Endothelial cell of umbilical vein (primary cell): ENCODE measurements at regions not wholly inside any gene's neighbourhood (a gene's known extent, or its start where the extent isn't known, plus 50 kb on each side); places are given as distances from the start of the nearest gene placed in this dataset.

Experiments used
- BruUV-seq: library from RNA; stranded (reverse); fragments of 400-500 nt; replicated peaks from 2 replicates; lab custom pipeline; 2021; lab: Mats Ljungman, UMichigan
- CTCF ChIA-PET: fragments of 300-600, 350-600 bp; sonication (Branson Sonifier 250); formaldehyde crosslinking; loops from one replicate; lab custom pipeline; 2021; ENCODE audit warnings: antibody characterized with exemption, inconsistent platforms; lab: Charles Lee
- POLR2A ChIA-PET: fragments of 300-600, 350-600 bp; sonication (Branson Sonifier 250); formaldehyde crosslinking; loops from one replicate; lab custom pipeline; 2021; ENCODE audit warnings: antibody characterized with exemption, inconsistent platforms; lab: Charles Lee
- DNase-seq: peaks from one replicate; pipeline ENCODE4 v3.0.0-alpha.2; 2011; ENCODE audit warnings: low read depth, low spot score
- FAIRE-seq: peaks from 2 replicates; lab custom pipeline; 2011; peaks lifted over from hg19 to GRCh38; lab: Jason Lieb, UNC
- H2AFZ ChIP-seq: 2 replicates; pipeline ENCODE4 v1.6.0; 2012; ENCODE audit warnings: low read depth, low read length, control low read depth, inconsistent platforms
- H3K27ac ChIP-seq: 2 replicates; pipeline ENCODE4 v1.5.1; 2011; ENCODE audit warnings: low read depth, mild to moderate bottlenecking, control low read depth, low read length, moderate library complexity; ENCODE audit not compliant: insufficient read depth
- H3K27me3 ChIP-seq, 2 experiments: 2 replicates each; pipeline versions ENCODE4 v1.6.0 to v1.6.1; 2011; ENCODE audit warnings: low read length in 2 of 2, mixed read lengths in 1 of 2; ENCODE audit not compliant: control insufficient read depth in 2 of 2, insufficient read depth in 2 of 2
- H3K36me3 ChIP-seq, 2 experiments: 2 replicates in 1 of 2; 3 replicates in 1 of 2; pipeline ENCODE4 v1.5.1; 2011; ENCODE audit warnings: low read length in 2 of 2, mild to moderate bottlenecking in 1 of 2, moderate library complexity in 1 of 2; ENCODE audit not compliant: control insufficient read depth in 2 of 2, insufficient read depth in 2 of 2; ENCODE audit errors: extremely low read depth in 1 of 2
- H3K4me1 ChIP-seq: 3 replicates; pipeline ENCODE4 v1.5.1; 2011; ENCODE audit warnings: mild to moderate bottlenecking, low read length; ENCODE audit not compliant: control insufficient read depth, insufficient read depth; ENCODE audit errors: extremely low read depth
- H3K4me2 ChIP-seq: 2 replicates; pipeline ENCODE4 v1.6.1; 2011; ENCODE audit warnings: low read length, control low read depth, mixed read lengths; ENCODE audit not compliant: insufficient read depth
- H3K4me3 ChIP-seq, 3 experiments: fragments of 200-600 bp in 1 of 3; sonication (generic), shearing (Covaris generic) in 1 of 3; replicated peaks in 1 of 3; 2 replicates each; pipeline ENCODE4 v1.5.1; 2011 to 2016; ENCODE audit warnings: control low read depth in 3 of 3, low read length in 3 of 3, mild to moderate bottlenecking in 2 of 3, inconsistent platforms in 1 of 3, low read depth in 1 of 3, moderate library complexity in 1 of 3; ENCODE audit not compliant: insufficient read depth in 1 of 3
- H3K79me2 ChIP-seq: 2 replicates; pipeline ENCODE4 v1.6.0; 2012; ENCODE audit warnings: low read length, inconsistent platforms; ENCODE audit not compliant: control insufficient read depth, insufficient read depth
- H3K9ac ChIP-seq: replicated peaks from 2 replicates; pipeline ENCODE3; 2011; ENCODE audit warnings: low read length, control low read depth; ENCODE audit not compliant: insufficient read depth; ENCODE audit errors: extremely low read depth
- H3K9me1 ChIP-seq: replicated peaks from 3 replicates; pipeline ENCODE4 v1.6.0; 2011; ENCODE audit warnings: mild to moderate bottlenecking, low read length; ENCODE audit not compliant: control insufficient read depth, insufficient read depth; ENCODE audit errors: extremely low read depth
- H3K9me3 ChIP-seq: replicated peaks from 2 replicates; pipeline ENCODE4 v1.5.1; 2012; ENCODE audit warnings: low read length, inconsistent platforms; ENCODE audit not compliant: control insufficient read depth, insufficient read depth
- H4K20me1 ChIP-seq: replicated peaks from 2 replicates; pipeline ENCODE3; 2011; ENCODE audit warnings: mild to moderate bottlenecking, low read length; ENCODE audit not compliant: control insufficient read depth, insufficient read depth; ENCODE audit errors: extremely low read depth
- EZH2 ChIP-seq: IDR thresholded peaks from 2 replicates; pipeline ENCODE4 v1.6.1; 2012; ENCODE audit warnings: borderline replicate concordance, low read depth, mild to moderate bottlenecking, moderate library complexity, low read length, inconsistent platforms; ENCODE audit not compliant: severe bottlenecking
- FOS ChIP-seq: IDR thresholded peaks from 2 replicates; pipeline ENCODE4 v1.6.1; 2011; ENCODE audit warnings: mild to moderate bottlenecking, low read length, moderate library complexity, borderline replicate concordance; ENCODE audit not compliant: insufficient read depth
- GATA2 ChIP-seq: IDR thresholded peaks from 2 replicates; pipeline ENCODE4 v1.7.0; 2011; ENCODE audit warnings: low read depth, mild to moderate bottlenecking, moderate library complexity, mixed read lengths, low read length; ENCODE audit not compliant: insufficient read length, insufficient read depth
- JUN ChIP-seq: IDR thresholded peaks from 2 replicates; pipeline ENCODE4 v1.6.1; 2011; ENCODE audit warnings: borderline replicate concordance, low read depth; ENCODE audit not compliant: insufficient read length, insufficient read depth
- MYC ChIP-seq: IDR thresholded peaks from one replicate; pipeline ENCODE4 v1.6.1; 2011; ENCODE audit warnings: mild to moderate bottlenecking, low read depth, low read length
- POLR2A ChIP-seq: IDR thresholded peaks from 2 replicates; pipeline ENCODE4 v1.6.1; 2012; ENCODE audit warnings: low read depth, mild to moderate bottlenecking, control low read depth, low read length
- POLR2AphosphoS5 ChIP-seq: IDR thresholded peaks from 2 replicates; pipeline ENCODE4 v1.6.1; 2012; ENCODE audit warnings: low read depth, mild to moderate bottlenecking, control low read depth, low read length, moderate library complexity; ENCODE audit not compliant: insufficient read depth
- dilution Hi-C: fragments of 300-500 bp; cut with MboI; formaldehyde crosslinking; loops from one replicate; pipeline ENCODE4 v1.15.0; 2019; ENCODE audit warnings: low sequenced_read_pairs; ENCODE audit not compliant: extremely low pct_ligation_motif_present
- intact Hi-C: fragments of 100-400 bp; cut with micrococcal nuclease; formaldehyde crosslinking; loops from one replicate; pipeline ENCODE4 v1.10.0; 2022
- TF ChIP-seq, protein P1 (sequence below), 2 donors: IDR thresholded peaks; 1 replicate in 1 of 2; 2 replicates in 1 of 2; pipeline ENCODE4 v1.5.1; 2011; ENCODE audit warnings: low read length in 2 of 2, mild to moderate bottlenecking in 2 of 2, moderate library complexity in 2 of 2, control low read depth in 1 of 2, inconsistent platforms in 1 of 2, low read depth in 1 of 2; ENCODE audit not compliant: insufficient read depth in 1 of 2; ENCODE audit errors: extremely low read depth in 1 of 2
- TF ChIP-seq, protein P2 (sequence below): IDR thresholded peaks from 2 replicates; pipeline ENCODE4 v1.6.1; 2011; ENCODE audit not compliant: insufficient read depth, insufficient read length

DNA sequence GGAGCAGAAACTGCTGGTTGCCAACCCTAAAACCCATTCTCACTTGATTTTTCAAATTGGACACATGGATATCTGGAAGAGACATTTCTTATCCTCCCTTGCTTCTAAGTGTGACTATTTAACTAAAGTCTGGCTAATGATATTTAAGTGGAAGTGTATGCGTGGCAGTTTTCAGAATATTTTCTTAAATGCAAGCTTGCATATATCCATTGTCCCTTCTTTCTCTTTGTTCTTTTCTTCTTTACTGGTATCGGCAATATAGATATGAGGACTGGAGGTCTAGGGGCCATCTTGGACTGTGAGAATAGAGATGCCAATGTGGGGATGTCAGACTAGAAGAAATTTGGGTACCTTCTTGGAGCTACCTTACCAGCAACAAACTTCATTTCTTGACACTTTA lies 364.3 kb upstream of the DPH6 start:
- Histone ChIP-seq H3K9me3 (no peaks in the 10 kb centered on the region), H3K4me2 (no peak overlapping the region), H4K20me1 (no peaks in the 10 kb centered on the region), H3K27ac (no peak overlapping the region), H3K9ac (no peak overlapping the region), H3K4me1 (no peaks in the 10 kb centered on the region), H3K4me3 (no peak overlapping the region), H3K9me1 (no peaks in the 10 kb centered on the region), H3K79me2 (no peaks in the 10 kb centered on the region), H3K36me3 (no peaks in the 10 kb centered on the region), H2AFZ (no peak overlapping the region), H3K27me3 (peaks cover 0 to 2% of the 10 kb centered on the region in 2 experiments)
- ChIA-PET CTCF (interaction anchor here (3.7 kb wide), 1 partner anchor 158 kb away, joined by 26 read pairs; no protein-coding TSS in a partner anchor), POLR2A (interaction anchor here (0.8 kb wide), 1 partner anchor 621 kb away, joined by 3 read pairs; no protein-coding TSS in a partner anchor)
- dilution Hi-C loops: no loop called here
- FAIRE-seq (no peak), DNase-seq (no peak)
- TF ChIP-seq JUN: no peak
- TF ChIP-seq, protein P1, sequence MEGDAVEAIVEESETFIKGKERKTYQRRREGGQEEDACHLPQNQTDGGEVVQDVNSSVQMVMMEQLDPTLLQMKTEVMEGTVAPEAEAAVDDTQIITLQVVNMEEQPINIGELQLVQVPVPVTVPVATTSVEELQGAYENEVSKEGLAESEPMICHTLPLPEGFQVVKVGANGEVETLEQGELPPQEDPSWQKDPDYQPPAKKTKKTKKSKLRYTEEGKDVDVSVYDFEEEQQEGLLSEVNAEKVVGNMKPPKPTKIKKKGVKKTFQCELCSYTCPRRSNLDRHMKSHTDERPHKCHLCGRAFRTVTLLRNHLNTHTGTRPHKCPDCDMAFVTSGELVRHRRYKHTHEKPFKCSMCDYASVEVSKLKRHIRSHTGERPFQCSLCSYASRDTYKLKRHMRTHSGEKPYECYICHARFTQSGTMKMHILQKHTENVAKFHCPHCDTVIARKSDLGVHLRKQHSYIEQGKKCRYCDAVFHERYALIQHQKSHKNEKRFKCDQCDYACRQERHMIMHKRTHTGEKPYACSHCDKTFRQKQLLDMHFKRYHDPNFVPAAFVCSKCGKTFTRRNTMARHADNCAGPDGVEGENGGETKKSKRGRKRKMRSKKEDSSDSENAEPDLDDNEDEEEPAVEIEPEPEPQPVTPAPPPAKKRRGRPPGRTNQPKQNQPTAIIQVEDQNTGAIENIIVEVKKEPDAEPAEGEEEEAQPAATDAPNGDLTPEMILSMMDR (IDR thresholded peaks at IDR 0.05; ENCODE audit: extremely low read depth in 1 of 2, insufficient read depth in 1 of 2, low read depth in 1 of 2, low read length in 2 of 2): no peak
- TF ChIP-seq EZH2: no peak
- no peak for TF ChIP-seq FOS
- TF ChIP-seq MYC: no peak
- TF ChIP-seq GATA2: no peak
- TF ChIP-seq, protein P2, sequence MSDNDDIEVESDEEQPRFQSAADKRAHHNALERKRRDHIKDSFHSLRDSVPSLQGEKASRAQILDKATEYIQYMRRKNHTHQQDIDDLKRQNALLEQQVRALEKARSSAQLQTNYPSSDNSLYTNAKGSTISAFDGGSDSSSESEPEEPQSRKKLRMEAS: no peak
- TF ChIP-seq POLR2A: no peak
- no peak for TF ChIP-seq POLR2AphosphoS5
- intact Hi-C loops: loop anchor here (5.0 to 10.0 kb wide), 2 partner anchors 45 to 158 kb away; no protein-coding TSS in a partner anchor
- BruUV-seq: no TSS peak
